H1 (cell line): ENCODE measurements at regions not wholly inside any gene's neighbourhood (a gene's known extent, or its start where the extent isn't known, plus 50 kb on each side); places are given as distances from the start of the nearest gene placed in this dataset.

Source experiments
- KDM4A ChIP-seq: IDR thresholded peaks from one replicate; pipeline ENCODE4 v1.7.1; 2012; ENCODE audit warnings: low read depth, mild to moderate bottlenecking, moderate library complexity, low read length, inconsistent platforms; ENCODE audit not compliant: severe bottlenecking
- TF ChIP-seq, protein P1 (sequence below): IDR thresholded peaks from 2 replicates; pipeline ENCODE4 v1.6.1; 2012; ENCODE audit warnings: inconsistent platforms

DNA sequence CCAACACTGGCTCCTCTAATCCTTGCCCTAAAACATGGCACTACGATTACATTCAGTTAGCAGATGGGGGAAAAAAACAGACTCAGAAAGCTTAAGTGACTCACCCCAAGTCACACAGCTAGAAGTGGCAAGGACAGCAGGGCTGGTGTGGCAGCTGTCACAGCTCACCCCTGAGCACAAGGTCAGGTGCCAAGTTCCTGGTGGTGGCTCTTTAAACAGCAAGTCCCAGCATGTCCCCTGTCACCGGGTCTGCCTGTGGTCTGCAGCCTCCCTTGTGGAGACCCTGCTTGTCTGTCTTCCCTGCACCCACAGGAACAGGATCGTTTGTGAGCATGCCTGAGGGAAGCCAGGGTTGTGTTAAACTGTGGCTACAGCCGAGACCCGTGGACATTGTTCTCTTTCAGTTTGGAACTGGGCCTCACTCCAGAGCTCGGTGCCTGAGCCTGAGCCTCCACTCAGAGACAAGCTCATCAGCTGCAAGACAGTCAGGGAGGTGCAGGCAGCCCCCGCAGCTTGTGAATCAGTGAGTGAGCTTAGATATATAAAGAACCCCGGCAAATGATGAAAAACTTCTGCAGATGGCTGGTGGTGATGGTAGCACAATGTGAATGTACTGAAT lies 260.8 kb downstream of the BCOR start (continued):
- TF ChIP-seq, protein P1, sequence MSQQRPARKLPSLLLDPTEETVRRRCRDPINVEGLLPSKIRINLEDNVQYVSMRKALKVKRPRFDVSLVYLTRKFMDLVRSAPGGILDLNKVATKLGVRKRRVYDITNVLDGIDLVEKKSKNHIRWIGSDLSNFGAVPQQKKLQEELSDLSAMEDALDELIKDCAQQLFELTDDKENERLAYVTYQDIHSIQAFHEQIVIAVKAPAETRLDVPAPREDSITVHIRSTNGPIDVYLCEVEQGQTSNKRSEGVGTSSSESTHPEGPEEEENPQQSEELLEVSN: no peak
- no peak for TF ChIP-seq KDM4A
- TF ChIP-seq, all 59 proteins: peak for 0
